ENCODE measurements at regions not wholly inside any gene's neighbourhood (a gene's known extent, or its start where the extent isn't known, plus 50 kb on each side); places are given as distances from the start of the nearest gene placed in this dataset.

DNA sequence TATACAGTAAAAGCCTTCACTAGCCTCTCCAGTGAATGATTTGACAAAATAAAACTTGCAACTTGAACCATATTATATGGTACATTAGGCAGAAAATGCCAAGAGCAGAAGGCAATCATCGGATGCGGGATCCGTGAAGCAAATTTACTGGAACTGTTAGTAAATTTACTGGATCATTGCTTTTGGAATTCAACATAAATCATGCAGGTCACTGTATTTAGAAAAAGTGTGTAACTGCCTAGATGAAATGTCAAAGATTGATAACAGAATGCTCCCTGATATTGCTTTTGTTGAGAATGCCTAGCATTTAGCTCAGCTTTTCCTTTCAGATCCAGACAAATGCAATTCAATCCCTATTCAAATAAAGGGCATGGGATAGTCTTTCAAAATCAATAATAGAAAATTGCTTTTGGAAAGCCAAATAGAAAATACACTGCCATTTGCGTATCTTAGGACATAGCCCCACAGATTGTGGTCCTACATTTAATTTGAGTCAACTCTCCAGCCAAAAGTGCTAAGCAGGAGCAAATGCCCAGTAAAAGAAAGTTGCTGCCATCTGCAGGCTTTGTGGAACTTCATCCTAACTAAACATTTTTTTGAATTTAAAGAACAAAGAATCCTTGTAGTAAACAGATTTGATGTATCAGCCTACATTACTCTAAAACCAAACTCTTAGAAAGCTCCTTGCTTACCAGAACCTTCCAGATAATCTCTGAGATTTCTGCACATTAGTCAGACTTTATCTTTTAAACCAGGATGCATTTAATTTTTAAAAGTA, 109.5 kb upstream of the HSF2 start:
- TF ChIP-seq CHD2 (IDR thresholded peaks at IDR 0.05; ENCODE audit: low read depth, low read length): no peak
- TF ChIP-seq, protein P1, sequence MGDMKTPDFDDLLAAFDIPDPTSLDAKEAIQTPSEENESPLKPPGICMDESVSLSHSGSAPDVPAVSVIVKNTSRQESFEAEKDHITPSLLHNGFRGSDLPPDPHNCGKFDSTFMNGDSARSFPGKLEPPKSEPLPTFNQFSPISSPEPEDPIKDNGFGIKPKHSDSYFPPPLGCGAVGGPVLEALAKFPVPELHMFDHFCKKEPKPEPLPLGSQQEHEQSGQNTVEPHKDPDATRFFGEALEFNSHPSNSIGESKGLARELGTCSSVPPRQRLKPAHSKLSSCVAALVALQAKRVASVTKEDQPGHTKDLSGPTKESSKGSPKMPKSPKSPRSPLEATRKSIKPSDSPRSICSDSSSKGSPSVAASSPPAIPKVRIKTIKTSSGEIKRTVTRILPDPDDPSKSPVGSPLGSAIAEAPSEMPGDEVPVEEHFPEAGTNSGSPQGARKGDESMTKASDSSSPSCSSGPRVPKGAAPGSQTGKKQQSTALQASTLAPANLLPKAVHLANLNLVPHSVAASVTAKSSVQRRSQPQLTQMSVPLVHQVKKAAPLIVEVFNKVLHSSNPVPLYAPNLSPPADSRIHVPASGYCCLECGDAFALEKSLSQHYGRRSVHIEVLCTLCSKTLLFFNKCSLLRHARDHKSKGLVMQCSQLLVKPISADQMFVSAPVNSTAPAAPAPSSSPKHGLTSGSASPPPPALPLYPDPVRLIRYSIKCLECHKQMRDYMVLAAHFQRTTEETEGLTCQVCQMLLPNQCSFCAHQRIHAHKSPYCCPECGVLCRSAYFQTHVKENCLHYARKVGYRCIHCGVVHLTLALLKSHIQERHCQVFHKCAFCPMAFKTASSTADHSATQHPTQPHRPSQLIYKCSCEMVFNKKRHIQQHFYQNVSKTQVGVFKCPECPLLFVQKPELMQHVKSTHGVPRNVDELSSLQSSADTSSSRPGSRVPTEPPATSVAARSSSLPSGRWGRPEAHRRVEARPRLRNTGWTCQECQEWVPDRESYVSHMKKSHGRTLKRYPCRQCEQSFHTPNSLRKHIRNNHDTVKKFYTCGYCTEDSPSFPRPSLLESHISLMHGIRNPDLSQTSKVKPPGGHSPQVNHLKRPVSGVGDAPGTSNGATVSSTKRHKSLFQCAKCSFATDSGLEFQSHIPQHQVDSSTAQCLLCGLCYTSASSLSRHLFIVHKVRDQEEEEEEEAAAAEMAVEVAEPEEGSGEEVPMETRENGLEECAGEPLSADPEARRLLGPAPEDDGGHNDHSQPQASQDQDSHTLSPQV (IDR thresholded peaks at IDR 0.05): no peak
- no peak for TF ChIP-seq HDAC2 (IDR thresholded peaks at IDR 0.05)
- no peak for TF ChIP-seq TAF1 (IDR thresholded peaks at IDR 0.05; ENCODE audit: control insufficient read depth, extremely low read depth, insufficient read depth, low read length, severe bottlenecking)
- TF ChIP-seq, protein P2, sequence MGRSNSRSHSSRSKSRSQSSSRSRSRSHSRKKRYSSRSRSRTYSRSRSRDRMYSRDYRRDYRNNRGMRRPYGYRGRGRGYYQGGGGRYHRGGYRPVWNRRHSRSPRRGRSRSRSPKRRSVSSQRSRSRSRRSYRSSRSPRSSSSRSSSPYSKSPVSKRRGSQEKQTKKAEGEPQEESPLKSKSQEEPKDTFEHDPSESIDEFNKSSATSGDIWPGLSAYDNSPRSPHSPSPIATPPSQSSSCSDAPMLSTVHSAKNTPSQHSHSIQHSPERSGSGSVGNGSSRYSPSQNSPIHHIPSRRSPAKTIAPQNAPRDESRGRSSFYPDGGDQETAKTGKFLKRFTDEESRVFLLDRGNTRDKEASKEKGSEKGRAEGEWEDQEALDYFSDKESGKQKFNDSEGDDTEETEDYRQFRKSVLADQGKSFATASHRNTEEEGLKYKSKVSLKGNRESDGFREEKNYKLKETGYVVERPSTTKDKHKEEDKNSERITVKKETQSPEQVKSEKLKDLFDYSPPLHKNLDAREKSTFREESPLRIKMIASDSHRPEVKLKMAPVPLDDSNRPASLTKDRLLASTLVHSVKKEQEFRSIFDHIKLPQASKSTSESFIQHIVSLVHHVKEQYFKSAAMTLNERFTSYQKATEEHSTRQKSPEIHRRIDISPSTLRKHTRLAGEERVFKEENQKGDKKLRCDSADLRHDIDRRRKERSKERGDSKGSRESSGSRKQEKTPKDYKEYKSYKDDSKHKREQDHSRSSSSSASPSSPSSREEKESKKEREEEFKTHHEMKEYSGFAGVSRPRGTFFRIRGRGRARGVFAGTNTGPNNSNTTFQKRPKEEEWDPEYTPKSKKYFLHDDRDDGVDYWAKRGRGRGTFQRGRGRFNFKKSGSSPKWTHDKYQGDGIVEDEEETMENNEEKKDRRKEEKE (IDR thresholded peaks at IDR 0.05; ENCODE audit: borderline replicate concordance in 1 of 2, control insufficient read depth in 1 of 2, low read depth in 2 of 2, low read length in 1 of 2): no peak
- TF ChIP-seq MTF1 (CRISPR knock-in tag; IDR thresholded peaks at IDR 0.05; ENCODE audit: borderline replicate concordance): no peak
- TF ChIP-seq, protein P3, sequence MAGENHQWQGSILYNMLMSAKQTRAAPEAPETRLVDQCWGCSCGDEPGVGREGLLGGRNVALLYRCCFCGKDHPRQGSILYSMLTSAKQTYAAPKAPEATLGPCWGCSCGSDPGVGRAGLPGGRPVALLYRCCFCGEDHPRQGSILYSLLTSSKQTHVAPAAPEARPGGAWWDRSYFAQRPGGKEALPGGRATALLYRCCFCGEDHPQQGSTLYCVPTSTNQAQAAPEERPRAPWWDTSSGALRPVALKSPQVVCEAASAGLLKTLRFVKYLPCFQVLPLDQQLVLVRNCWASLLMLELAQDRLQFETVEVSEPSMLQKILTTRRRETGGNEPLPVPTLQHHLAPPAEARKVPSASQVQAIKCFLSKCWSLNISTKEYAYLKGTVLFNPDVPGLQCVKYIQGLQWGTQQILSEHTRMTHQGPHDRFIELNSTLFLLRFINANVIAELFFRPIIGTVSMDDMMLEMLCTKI (IDR thresholded peaks at IDR 0.05; ENCODE audit: partially characterized antibody): no peak
- TF ChIP-seq SP1 (CRISPR knock-in tag; IDR thresholded peaks at IDR 0.05): no peak
- no peak for TF ChIP-seq BHLHE40 (IDR thresholded peaks at IDR 0.05; ENCODE audit: low read length)
- no peak for TF ChIP-seq TARDBP (IDR thresholded peaks at IDR 0.05)

Measured in K562 (cell line).